ENCODE measurements at regions not wholly inside any gene's neighbourhood (a gene's known extent, or its start where the extent isn't known, plus 50 kb on each side); places are given as distances from the start of the nearest gene placed in this dataset.
"Not testable (repeated sequence)": the region's sequence is repeated elsewhere in the genome, so short reads cannot be mapped to it uniquely, and the experiment has no call there.

GRCh38 chr13:73306688-73307087 lies 247.9 kb downstream of the KLF5 start:
- Mint-ChIP-seq H3K9me3 (no peaks in the 10 kb centered on the region), H3K4me1 (ENCODE audit: low read depth) (no peaks in the 10 kb centered on the region), H3K4me3 (no peak overlapping the region), H3K27ac (no peak overlapping the region), H3K36me3 (ENCODE audit: low read depth) (no peaks in the 10 kb centered on the region), H3K27me3 (peaks cover 3% of the 10 kb centered on the region)
- H3K4me1 ChIP-seq (ENCODE audit: insufficient read depth, low read length): no peaks in the 10 kb centered on the region
- ChIA-PET POLR2A (no interaction called here), CTCF (no interaction called here)
- no peaks in the 10 kb centered on the region for H3K9me3 ChIP-seq (ENCODE audit: control insufficient read depth in 1 of 2, insufficient read depth in 1 of 2, low read length in 2 of 2)
- DNase-seq (no peak), ATAC-seq (ENCODE audit: poor library complexity) (no peak)
- H3K27me3 ChIP-seq (ENCODE audit: control insufficient read depth in 1 of 2, insufficient read depth in 2 of 2, low read length in 2 of 2): no peaks in the 10 kb centered on the region
- no peaks in the 10 kb centered on the region for H3K36me3 ChIP-seq (ENCODE audit: insufficient read depth, low read length)
- H3K27ac ChIP-seq (ENCODE audit: low read depth in 1 of 2, low read length in 2 of 2): no peak overlapping the region
- TF ChIP-seq CTCF (IDR thresholded peaks at IDR 0.05): no peak
- intact Hi-C loops (cut with DNase I, micrococcal nuclease): loop anchor here in 1 of 2 experiments (2.0 kb wide), 1 partner anchor 20 kb away; no protein-coding TSS in a partner anchor
- no peak overlapping the region for H3K4me3 ChIP-seq (ENCODE audit: low read length)

- ChIA-PET CTCF (interaction anchor here (0.7 kb wide), 1 partner anchor 59 kb away, joined by 3 read pairs; no protein-coding TSS in a partner anchor), POLR2A (no interaction called here)
- no peak overlapping the region for H3K27ac Mint-ChIP-seq
- peaks cover 3% of the 10 kb centered on the region for H3K27me3 Mint-ChIP-seq
- H3K4me3 Mint-ChIP-seq: no peak overlapping the region
- Histone ChIP-seq H3K4me3 (ENCODE audit: low read length) (no peak overlapping the region), H3K4me1 (ENCODE audit: insufficient read depth, low read length) (no peaks in the 10 kb centered on the region), H3K36me3 (ENCODE audit: insufficient read depth, low read length) (no peaks in the 10 kb centered on the region), H3K27me3 (ENCODE audit: control insufficient read depth in 1 of 2, insufficient read depth in 2 of 2, low read length in 2 of 2) (no peaks in the 10 kb centered on the region), H3K9me3 (ENCODE audit: control insufficient read depth in 1 of 2, insufficient read depth in 1 of 2, low read length in 2 of 2) (no peaks in the 10 kb centered on the region), H3K27ac (ENCODE audit: low read depth in 1 of 2, low read length in 2 of 2) (no peak overlapping the region)
- TF ChIP-seq CTCF (IDR thresholded peaks at IDR 0.05): no peak
- ATAC-seq (ENCODE audit: poor library complexity): no peak
- no peaks in the 10 kb centered on the region for H3K36me3 Mint-ChIP-seq (ENCODE audit: low read depth)
- no peaks in the 10 kb centered on the region for H3K4me1 Mint-ChIP-seq (ENCODE audit: low read depth)
- intact Hi-C loops (cut with DNase I, micrococcal nuclease): no loop called here
- DNase-seq: no peak
- H3K9me3 Mint-ChIP-seq: no peaks in the 10 kb centered on the region
These were observed 245.6 kb downstream of the KLF5 start for GRCh38 chr13:73304442-73304841.

- Mint-ChIP-seq H3K27me3 (no peaks in the 10 kb centered on the region), H3K36me3 (ENCODE audit: low read depth) (no peaks in the 10 kb centered on the region), H3K9me3 (no peaks in the 10 kb centered on the region), H3K27ac (no peak overlapping the region), H3K4me3 (no peak overlapping the region), H3K4me1 (ENCODE audit: low read depth) (no peaks in the 10 kb centered on the region)
- H3K4me1 ChIP-seq (ENCODE audit: insufficient read depth, low read length): no peaks in the 10 kb centered on the region
- intact Hi-C loops (cut with DNase I, micrococcal nuclease): no loop called here
- TF ChIP-seq CTCF (IDR thresholded peaks at IDR 0.05): no peak
- ATAC-seq (ENCODE audit: poor library complexity) (no peak), DNase-seq (no peak)
- no peaks in the 10 kb centered on the region for H3K27me3 ChIP-seq (ENCODE audit: control insufficient read depth in 1 of 2, insufficient read depth in 2 of 2, low read length in 2 of 2)
- H3K4me3 ChIP-seq (ENCODE audit: low read length): no peak overlapping the region
- H3K36me3 ChIP-seq (ENCODE audit: insufficient read depth, low read length): no peaks in the 10 kb centered on the region
- POLR2A ChIA-PET: no interaction called here
- no peak overlapping the region for H3K27ac ChIP-seq (ENCODE audit: low read depth in 1 of 2, low read length in 2 of 2)
- CTCF ChIA-PET: no interaction called here
- H3K9me3 ChIP-seq (ENCODE audit: control insufficient read depth in 1 of 2, insufficient read depth in 1 of 2, low read length in 2 of 2): no peaks in the 10 kb centered on the region
These were observed 245.0 kb downstream of the KLF5 start for GRCh38 chr13:73303851-73304250.

GRCh38 chr13:73301622-73302021 lies 242.8 kb downstream of the KLF5 start:
- H3K4me1 Mint-ChIP-seq (ENCODE audit: low read depth); ATAC-seq (ENCODE audit: poor library complexity); H3K27ac Mint-ChIP-seq; CTCF ChIA-PET; intact Hi-C loops (cut with DNase I, micrococcal nuclease); H3K27ac ChIP-seq (ENCODE audit: low read depth in 1 of 2, low read length in 2 of 2); POLR2A ChIA-PET; H3K4me1 ChIP-seq (ENCODE audit: insufficient read depth, low read length); H3K4me3 Mint-ChIP-seq; H3K36me3 Mint-ChIP-seq (ENCODE audit: low read depth); H3K27me3 Mint-ChIP-seq; DNase-seq; H3K9me3 Mint-ChIP-seq; H3K9me3 ChIP-seq (ENCODE audit: control insufficient read depth in 1 of 2, insufficient read depth in 1 of 2, low read length in 2 of 2); H3K4me3 ChIP-seq (ENCODE audit: low read length); H3K27me3 ChIP-seq (ENCODE audit: control insufficient read depth in 1 of 2, insufficient read depth in 2 of 2, low read length in 2 of 2); H3K36me3 ChIP-seq (ENCODE audit: insufficient read depth, low read length): not testable (repeated sequence)
